ENCODE measurements at regions not wholly inside any gene's neighbourhood (a gene's known extent, or its start where the extent isn't known, plus 50 kb on each side); places are given as distances from the start of the nearest gene placed in this dataset.

- Histone ChIP-seq H3K27me3 (ENCODE audit: control insufficient read depth, insufficient read depth, low read length) (no peaks in the 10 kb centered on the region), H3K36me3 (ENCODE audit: control insufficient read depth, insufficient read depth, low read length) (no peaks in the 10 kb centered on the region), H3K4me1 (ENCODE audit: control insufficient read depth, insufficient read depth, low read length) (no peaks in the 10 kb centered on the region), H3K27ac (ENCODE audit: low read length) (no peak overlapping the region), H3K4me3 (ENCODE audit: low read length) (no peak overlapping the region), H3K9me3 (ENCODE audit: control insufficient read depth, low read depth, low read length) (no peaks in the 10 kb centered on the region)
- 40% methylated on average over 1 of the region's 3 CpGs for WGBS (ENCODE audit: insufficient coverage, low lambda C conversion rate)
- no peak for DNase-seq
Measured at GRCh38 chr3:107025961-107026360, 351.3 kb upstream of the CCDC54 start.

- WGBS (ENCODE audit: insufficient coverage, low lambda C conversion rate): no CpG with 5 or more reads among the region's 1 CpG
- Histone ChIP-seq H3K4me3 (ENCODE audit: low read length) (no peak overlapping the region), H3K27ac (ENCODE audit: low read length) (no peak overlapping the region), H3K4me1 (ENCODE audit: control insufficient read depth, insufficient read depth, low read length) (no peaks in the 10 kb centered on the region), H3K36me3 (ENCODE audit: control insufficient read depth, insufficient read depth, low read length) (no peaks in the 10 kb centered on the region), H3K9me3 (ENCODE audit: control insufficient read depth, low read depth, low read length) (no peaks in the 10 kb centered on the region), H3K27me3 (ENCODE audit: control insufficient read depth, insufficient read depth, low read length) (no peaks in the 10 kb centered on the region)
- no peak for DNase-seq
Measured at GRCh38 chr3:107028086-107028485, 349.2 kb upstream of the CCDC54 start.

GRCh38 chr3:107028626-107029025 lies 348.6 kb upstream of the CCDC54 start:
- Histone ChIP-seq H3K27me3 (ENCODE audit: control insufficient read depth, insufficient read depth, low read length) (no peaks in the 10 kb centered on the region), H3K9me3 (ENCODE audit: control insufficient read depth, low read depth, low read length) (no peaks in the 10 kb centered on the region), H3K4me1 (ENCODE audit: control insufficient read depth, insufficient read depth, low read length) (no peaks in the 10 kb centered on the region), H3K4me3 (ENCODE audit: low read length) (no peak overlapping the region), H3K36me3 (ENCODE audit: control insufficient read depth, insufficient read depth, low read length) (no peaks in the 10 kb centered on the region), H3K27ac (ENCODE audit: low read length) (no peak overlapping the region)
- DNase-seq: no peak
- WGBS (ENCODE audit: insufficient coverage, low lambda C conversion rate): no CpG with 5 or more reads among the region's 1 CpG

- no peak overlapping the region for H3K27ac ChIP-seq (ENCODE audit: low read length)
- no peaks in the 10 kb centered on the region for H3K9me3 ChIP-seq (ENCODE audit: control insufficient read depth, low read depth, low read length)
- no peaks in the 10 kb centered on the region for H3K4me1 ChIP-seq (ENCODE audit: control insufficient read depth, insufficient read depth, low read length)
- no peaks in the 10 kb centered on the region for H3K36me3 ChIP-seq (ENCODE audit: control insufficient read depth, insufficient read depth, low read length)
- H3K4me3 ChIP-seq (ENCODE audit: low read length): no peak overlapping the region
- no peaks in the 10 kb centered on the region for H3K27me3 ChIP-seq (ENCODE audit: control insufficient read depth, insufficient read depth, low read length)
- DNase-seq: no peak
- WGBS (ENCODE audit: insufficient coverage, low lambda C conversion rate): no CpG with 5 or more reads among the region's 2 CpGs
Measured at GRCh38 chr3:107032111-107032510, 345.1 kb upstream of the CCDC54 start.

- H3K36me3 ChIP-seq (ENCODE audit: control insufficient read depth, insufficient read depth, low read length): no peaks in the 10 kb centered on the region
- WGBS (ENCODE audit: insufficient coverage, low lambda C conversion rate): 80% methylated on average over 2 of the region's 3 CpGs
- DNase-seq: no peak
- no peaks in the 10 kb centered on the region for H3K27me3 ChIP-seq (ENCODE audit: control insufficient read depth, insufficient read depth, low read length)
- H3K4me1 ChIP-seq (ENCODE audit: control insufficient read depth, insufficient read depth, low read length): no peaks in the 10 kb centered on the region
- no peak overlapping the region for H3K27ac ChIP-seq (ENCODE audit: low read length)
- H3K4me3 ChIP-seq (ENCODE audit: low read length): no peak overlapping the region
- no peaks in the 10 kb centered on the region for H3K9me3 ChIP-seq (ENCODE audit: control insufficient read depth, low read depth, low read length)
Measured at GRCh38 chr3:107034142-107034541, 343.1 kb upstream of the CCDC54 start.

- 94% methylated on average over 2 of the region's 2 CpGs for WGBS (ENCODE audit: insufficient coverage, low lambda C conversion rate)
- H3K4me1 ChIP-seq (ENCODE audit: control insufficient read depth, insufficient read depth, low read length): no peaks in the 10 kb centered on the region
- H3K9me3 ChIP-seq (ENCODE audit: control insufficient read depth, low read depth, low read length): no peaks in the 10 kb centered on the region
- no peak overlapping the region for H3K27ac ChIP-seq (ENCODE audit: low read length)
- no peak overlapping the region for H3K4me3 ChIP-seq (ENCODE audit: low read length)
- H3K36me3 ChIP-seq (ENCODE audit: control insufficient read depth, insufficient read depth, low read length): no peaks in the 10 kb centered on the region
- no peaks in the 10 kb centered on the region for H3K27me3 ChIP-seq (ENCODE audit: control insufficient read depth, insufficient read depth, low read length)
- DNase-seq: no peak
Measured at GRCh38 chr3:107035176-107035575, 342.1 kb upstream of the CCDC54 start.

- no peaks in the 10 kb centered on the region for H3K36me3 ChIP-seq (ENCODE audit: control insufficient read depth, insufficient read depth, low read length)
- 83% methylated on average over 1 of the region's 1 CpG for WGBS (ENCODE audit: insufficient coverage, low lambda C conversion rate)
- no peaks in the 10 kb centered on the region for H3K4me1 ChIP-seq (ENCODE audit: control insufficient read depth, insufficient read depth, low read length)
- no peak for DNase-seq
- no peaks in the 10 kb centered on the region for H3K9me3 ChIP-seq (ENCODE audit: control insufficient read depth, low read depth, low read length)
- no peak overlapping the region for H3K4me3 ChIP-seq (ENCODE audit: low read length)
- H3K27ac ChIP-seq (ENCODE audit: low read length): no peak overlapping the region
- H3K27me3 ChIP-seq (ENCODE audit: control insufficient read depth, insufficient read depth, low read length): no peaks in the 10 kb centered on the region
Measured at GRCh38 chr3:107044677-107045076, 332.6 kb upstream of the CCDC54 start.

- Histone ChIP-seq H3K4me3 (ENCODE audit: low read length) (no peak overlapping the region), H3K27ac (ENCODE audit: low read length) (no peak overlapping the region), H3K4me1 (ENCODE audit: control insufficient read depth, insufficient read depth, low read length) (no peaks in the 10 kb centered on the region), H3K36me3 (ENCODE audit: control insufficient read depth, insufficient read depth, low read length) (no peaks in the 10 kb centered on the region), H3K9me3 (ENCODE audit: control insufficient read depth, low read depth, low read length) (no peaks in the 10 kb centered on the region), H3K27me3 (ENCODE audit: control insufficient read depth, insufficient read depth, low read length) (no peaks in the 10 kb centered on the region)
- WGBS (ENCODE audit: insufficient coverage, low lambda C conversion rate): no CpG with 5 or more reads among the region's 3 CpGs
- DNase-seq: no peak
Measured at GRCh38 chr3:107045791-107046190, 331.4 kb upstream of the CCDC54 start.

- Histone ChIP-seq H3K4me3 (ENCODE audit: low read length) (no peak overlapping the region), H3K4me1 (ENCODE audit: control insufficient read depth, insufficient read depth, low read length) (no peaks in the 10 kb centered on the region), H3K36me3 (ENCODE audit: control insufficient read depth, insufficient read depth, low read length) (no peaks in the 10 kb centered on the region), H3K27me3 (ENCODE audit: control insufficient read depth, insufficient read depth, low read length) (no peaks in the 10 kb centered on the region), H3K27ac (ENCODE audit: low read length) (no peak overlapping the region), H3K9me3 (ENCODE audit: control insufficient read depth, low read depth, low read length) (no peaks in the 10 kb centered on the region)
- 96% methylated on average over 3 of the region's 4 CpGs for WGBS (ENCODE audit: insufficient coverage, low lambda C conversion rate)
- DNase-seq: no peak
Measured at GRCh38 chr3:107055181-107055942, 321.9 kb upstream of the CCDC54 start.

GRCh38 chr3:107061466-107061865 lies 315.8 kb upstream of the CCDC54 start:
- H3K27me3 ChIP-seq (ENCODE audit: control insufficient read depth, insufficient read depth, low read length): no peaks in the 10 kb centered on the region
- H3K9me3 ChIP-seq (ENCODE audit: control insufficient read depth, low read depth, low read length): no peaks in the 10 kb centered on the region
- no CpG with 5 or more reads among the region's 1 CpG for WGBS (ENCODE audit: insufficient coverage, low lambda C conversion rate)
- H3K36me3 ChIP-seq (ENCODE audit: control insufficient read depth, insufficient read depth, low read length): no peaks in the 10 kb centered on the region
- H3K27ac ChIP-seq (ENCODE audit: low read length): no peak overlapping the region
- DNase-seq: no peak
- no peaks in the 10 kb centered on the region for H3K4me1 ChIP-seq (ENCODE audit: control insufficient read depth, insufficient read depth, low read length)
- H3K4me3 ChIP-seq (ENCODE audit: low read length): no peak overlapping the region

GRCh38 chr3:107062310-107062709 lies 314.9 kb upstream of the CCDC54 start:
- DNase-seq: no peak
- WGBS (ENCODE audit: insufficient coverage, low lambda C conversion rate): 100% methylated on average over 1 of the region's 1 CpG

More at GRCh38 chr3:107062310-107062709, 314.9 kb upstream of the CCDC54 start:
- Histone ChIP-seq H3K4me1 (ENCODE audit: control insufficient read depth, insufficient read depth, low read length) (no peaks in the 10 kb centered on the region), H3K36me3 (ENCODE audit: control insufficient read depth, insufficient read depth, low read length) (no peaks in the 10 kb centered on the region), H3K9me3 (ENCODE audit: control insufficient read depth, low read depth, low read length) (no peaks in the 10 kb centered on the region), H3K27me3 (ENCODE audit: control insufficient read depth, insufficient read depth, low read length) (no peaks in the 10 kb centered on the region), H3K4me3 (ENCODE audit: low read length) (no peak overlapping the region), H3K27ac (ENCODE audit: low read length) (no peak overlapping the region)
